ENCODE measurements at regions not wholly inside any gene's neighbourhood (a gene's known extent, or its start where the extent isn't known, plus 50 kb on each side); places are given as distances from the start of the nearest gene placed in this dataset.

DNA sequence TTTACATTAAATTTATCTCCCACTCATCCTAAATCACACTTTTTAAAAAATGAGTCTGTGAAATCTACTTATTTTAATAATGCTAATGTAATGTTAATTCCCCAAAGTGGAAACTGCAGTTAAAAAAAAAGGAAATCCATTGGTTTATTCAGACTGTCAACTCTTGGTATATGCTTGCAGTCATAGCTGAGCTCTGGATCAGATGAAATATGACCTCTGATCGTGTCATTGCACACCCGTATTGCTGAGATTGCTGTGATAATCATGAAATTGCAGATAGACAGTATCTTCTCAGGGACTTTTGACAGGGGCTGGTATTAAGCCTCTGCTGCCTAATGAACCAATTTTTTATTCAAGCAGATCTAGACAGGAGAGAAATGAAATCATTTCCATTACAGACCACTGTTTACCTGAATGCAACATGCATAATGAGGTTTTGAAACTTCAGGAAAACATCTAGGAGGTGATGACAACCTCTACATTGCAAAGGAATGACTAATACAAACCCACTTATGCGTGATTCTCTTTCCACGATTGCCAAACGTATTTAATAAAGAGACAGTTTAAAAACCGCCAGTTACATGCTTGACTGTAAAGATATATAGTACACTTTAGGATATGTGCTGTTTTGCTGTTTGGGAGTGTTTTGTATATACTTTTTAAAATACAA is 138.3 kb upstream of the PUDP start:
- H3K27me3 ChIP-seq, result no peaks in the 10 kb centered on the region
- no peaks in the 10 kb centered on the region for H3K36me3 ChIP-seq
- no peak overlapping the region for H3K4me3 ChIP-seq
- ATAC-seq (no peak), DNase-seq (no peak)
- no peaks in the 10 kb centered on the region for H3K4me1 ChIP-seq
- TF ChIP-seq, protein P1, sequence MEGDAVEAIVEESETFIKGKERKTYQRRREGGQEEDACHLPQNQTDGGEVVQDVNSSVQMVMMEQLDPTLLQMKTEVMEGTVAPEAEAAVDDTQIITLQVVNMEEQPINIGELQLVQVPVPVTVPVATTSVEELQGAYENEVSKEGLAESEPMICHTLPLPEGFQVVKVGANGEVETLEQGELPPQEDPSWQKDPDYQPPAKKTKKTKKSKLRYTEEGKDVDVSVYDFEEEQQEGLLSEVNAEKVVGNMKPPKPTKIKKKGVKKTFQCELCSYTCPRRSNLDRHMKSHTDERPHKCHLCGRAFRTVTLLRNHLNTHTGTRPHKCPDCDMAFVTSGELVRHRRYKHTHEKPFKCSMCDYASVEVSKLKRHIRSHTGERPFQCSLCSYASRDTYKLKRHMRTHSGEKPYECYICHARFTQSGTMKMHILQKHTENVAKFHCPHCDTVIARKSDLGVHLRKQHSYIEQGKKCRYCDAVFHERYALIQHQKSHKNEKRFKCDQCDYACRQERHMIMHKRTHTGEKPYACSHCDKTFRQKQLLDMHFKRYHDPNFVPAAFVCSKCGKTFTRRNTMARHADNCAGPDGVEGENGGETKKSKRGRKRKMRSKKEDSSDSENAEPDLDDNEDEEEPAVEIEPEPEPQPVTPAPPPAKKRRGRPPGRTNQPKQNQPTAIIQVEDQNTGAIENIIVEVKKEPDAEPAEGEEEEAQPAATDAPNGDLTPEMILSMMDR (IDR thresholded peaks at IDR 0.05), result no peak
- TF ChIP-seq POLR2A (IDR thresholded peaks at IDR 0.05), result no peak
- no peak overlapping the region for H3K27ac ChIP-seq
- intact Hi-C loops (cut with DNase I), result no loop called here
- 31 to 49% (median 44%) methylated on average over 6 of the region's 6 CpGs for WGBS, 4 donors
- H3K9me3 ChIP-seq, result no peaks in the 10 kb centered on the region

DNA sequence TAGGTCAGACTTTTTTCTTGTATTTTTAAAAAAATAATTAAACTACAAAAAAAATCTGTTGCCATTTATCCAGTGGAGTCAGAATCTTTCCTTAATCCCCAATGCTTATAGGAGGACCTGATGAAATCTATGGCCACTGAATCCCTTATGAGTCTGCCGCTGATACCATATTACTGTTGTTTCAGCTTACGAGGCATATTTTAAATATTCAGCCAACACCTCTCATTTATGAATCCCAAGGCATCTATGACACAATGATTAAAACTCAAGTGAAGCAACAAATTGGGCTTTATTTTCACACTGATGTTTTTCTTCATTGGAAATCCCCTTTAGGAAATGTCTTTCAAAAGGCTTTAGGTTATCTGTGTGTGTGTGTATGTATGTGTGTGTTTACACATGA is 137.8 kb upstream of the PUDP start:
- ATAC-seq (no peak), DNase-seq (no peak)
- no peaks in the 10 kb centered on the region for H3K27me3 ChIP-seq
- no peaks in the 10 kb centered on the region for H3K9me3 ChIP-seq
- no peaks in the 10 kb centered on the region for H3K36me3 ChIP-seq
- TF ChIP-seq, protein P1 (IDR thresholded peaks at IDR 0.05), result no peak
- no peak for TF ChIP-seq POLR2A (IDR thresholded peaks at IDR 0.05)
- 88 to 96% (median 89%) methylated on average over 2 of the region's 2 CpGs for WGBS, 4 donors
- no peak overlapping the region for H3K4me3 ChIP-seq
- H3K27ac ChIP-seq, result no peak overlapping the region
- intact Hi-C loops (cut with DNase I), result no loop called here
- H3K4me1 ChIP-seq, result no peaks in the 10 kb centered on the region

DNA sequence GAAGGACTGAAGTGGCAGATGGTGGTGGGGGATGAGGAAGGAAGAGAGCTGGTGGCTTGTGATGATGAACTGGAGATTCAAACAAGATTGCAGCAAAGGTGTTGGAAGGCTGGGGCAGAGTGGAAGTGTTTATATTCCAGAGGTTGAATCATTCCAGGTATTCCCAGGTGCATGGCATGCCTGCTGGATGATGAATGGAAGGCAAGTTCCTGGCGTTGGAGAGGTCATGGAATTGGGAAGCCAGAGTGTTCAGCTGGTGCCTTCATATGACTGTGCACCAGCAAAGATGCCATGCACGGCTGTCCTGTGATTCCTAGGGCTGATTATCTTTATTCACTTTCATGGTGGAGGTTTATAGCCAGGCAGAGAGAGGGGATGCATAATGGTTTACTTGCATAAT is 135.8 kb upstream of the PUDP start:
- Histone ChIP-seq H3K27me3 (no peaks in the 10 kb centered on the region), H3K4me1 (no peaks in the 10 kb centered on the region), H3K36me3 (no peaks in the 10 kb centered on the region), H3K4me3 (no peak overlapping the region), H3K9me3 (no peaks in the 10 kb centered on the region), H3K27ac (no peak overlapping the region)
- intact Hi-C loops (cut with DNase I), result no loop called here
- TF ChIP-seq, protein P1 (IDR thresholded peaks at IDR 0.05), result no peak
- no peak for TF ChIP-seq POLR2A (IDR thresholded peaks at IDR 0.05)
- WGBS, 4 donors, result 76 to 93% (median 90%) methylated on average over 2 of the region's 2 CpGs
- DNase-seq (no peak), ATAC-seq (no peak)

DNA sequence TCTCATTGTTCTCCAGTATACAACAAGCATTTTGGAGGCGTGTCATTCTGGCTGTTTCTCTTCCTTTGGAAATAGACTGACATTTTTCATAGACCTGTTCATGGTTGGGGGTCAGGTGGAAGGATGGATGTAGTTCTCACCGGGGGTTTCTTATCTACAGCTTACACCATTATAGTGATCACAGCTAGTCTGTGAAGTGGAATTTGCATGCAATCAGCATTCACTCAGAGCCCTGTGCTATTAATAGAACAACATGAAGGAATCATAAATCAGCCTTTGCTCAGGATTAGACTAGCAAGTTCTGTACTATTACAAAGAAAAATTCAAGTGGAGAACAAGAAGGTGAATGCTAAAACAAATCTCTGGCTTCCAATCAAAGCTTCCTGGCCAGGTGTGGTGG is 132.6 kb upstream of the PUDP start:
- WGBS, 4 donors, result 54 to 64% (median 60%) methylated on average over 2 of the region's 2 CpGs
- no peak for TF ChIP-seq POLR2A (IDR thresholded peaks at IDR 0.05)
- TF ChIP-seq, protein P1 (IDR thresholded peaks at IDR 0.05), result no peak
- H3K4me1 ChIP-seq, result no peaks in the 10 kb centered on the region
- ATAC-seq, result no peak
- H3K36me3 ChIP-seq, result no peaks in the 10 kb centered on the region
- no peaks in the 10 kb centered on the region for H3K9me3 ChIP-seq
- intact Hi-C loops (cut with DNase I), result no loop called here
- no peak for DNase-seq
- H3K27ac ChIP-seq, result no peak overlapping the region
- no peaks in the 10 kb centered on the region for H3K27me3 ChIP-seq
- no peak overlapping the region for H3K4me3 ChIP-seq
